GM20000 (cell line): ENCODE measurements at regions not wholly inside any gene's neighbourhood (a gene's known extent, or its start where the extent isn't known, plus 50 kb on each side); places are given as distances from the start of the nearest gene placed in this dataset.

ENCODE experiments used
- DNase-seq: peaks from one replicate; pipeline ENCODE4 v3.0.0; 2012; ENCODE audit warnings: low spot score
- TF ChIP-seq, protein P1 (sequence below): IDR thresholded peaks from 2 replicates; pipeline ENCODE4 v1.5.1; 2012; ENCODE audit warnings: mild to moderate bottlenecking, control low read depth; ENCODE audit errors: extremely low read depth, missing control alignments

DNA sequence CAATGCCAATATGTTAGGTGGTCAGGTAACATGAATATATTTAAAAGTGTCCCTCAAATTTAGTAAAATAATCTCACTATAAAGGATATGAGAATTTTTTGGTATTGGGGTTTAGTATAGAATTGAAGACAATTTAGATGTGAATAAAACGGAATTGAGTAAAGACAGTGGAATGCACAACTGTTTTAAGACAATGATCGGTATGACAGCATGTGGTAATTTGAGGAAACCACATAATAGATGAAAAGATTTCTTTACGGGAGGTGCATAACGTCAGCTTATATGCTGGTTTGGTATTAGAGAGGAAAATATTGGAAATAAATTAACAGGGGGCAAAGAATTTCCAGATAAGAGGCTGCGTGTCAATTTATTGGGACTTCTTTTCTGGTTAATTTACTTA is 1043.2 kb downstream of the CDH18 start:
- no peak for DNase-seq
- TF ChIP-seq, protein P1, sequence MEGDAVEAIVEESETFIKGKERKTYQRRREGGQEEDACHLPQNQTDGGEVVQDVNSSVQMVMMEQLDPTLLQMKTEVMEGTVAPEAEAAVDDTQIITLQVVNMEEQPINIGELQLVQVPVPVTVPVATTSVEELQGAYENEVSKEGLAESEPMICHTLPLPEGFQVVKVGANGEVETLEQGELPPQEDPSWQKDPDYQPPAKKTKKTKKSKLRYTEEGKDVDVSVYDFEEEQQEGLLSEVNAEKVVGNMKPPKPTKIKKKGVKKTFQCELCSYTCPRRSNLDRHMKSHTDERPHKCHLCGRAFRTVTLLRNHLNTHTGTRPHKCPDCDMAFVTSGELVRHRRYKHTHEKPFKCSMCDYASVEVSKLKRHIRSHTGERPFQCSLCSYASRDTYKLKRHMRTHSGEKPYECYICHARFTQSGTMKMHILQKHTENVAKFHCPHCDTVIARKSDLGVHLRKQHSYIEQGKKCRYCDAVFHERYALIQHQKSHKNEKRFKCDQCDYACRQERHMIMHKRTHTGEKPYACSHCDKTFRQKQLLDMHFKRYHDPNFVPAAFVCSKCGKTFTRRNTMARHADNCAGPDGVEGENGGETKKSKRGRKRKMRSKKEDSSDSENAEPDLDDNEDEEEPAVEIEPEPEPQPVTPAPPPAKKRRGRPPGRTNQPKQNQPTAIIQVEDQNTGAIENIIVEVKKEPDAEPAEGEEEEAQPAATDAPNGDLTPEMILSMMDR = no peak

DNA sequence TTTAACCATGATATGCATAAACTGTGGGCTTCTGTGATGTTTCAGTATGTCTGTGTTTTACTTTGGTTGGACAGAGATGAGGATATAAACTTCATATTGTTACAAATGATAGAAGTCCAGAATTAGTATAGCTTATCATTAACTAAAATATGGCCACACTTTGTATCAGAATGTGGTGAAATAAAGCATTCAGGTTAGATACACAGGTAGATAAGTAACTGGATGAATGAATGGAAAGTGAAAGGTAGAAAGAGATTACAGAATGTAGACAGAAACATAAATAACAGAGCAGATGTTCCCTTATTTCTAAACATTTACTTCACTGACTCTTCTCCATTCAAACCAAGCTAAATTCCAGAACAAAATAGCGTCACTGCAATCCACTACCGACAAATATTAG is 1033.8 kb downstream of the CDH18 start:
- TF ChIP-seq, protein P1 = no peak
- DNase-seq = no peak

DNA sequence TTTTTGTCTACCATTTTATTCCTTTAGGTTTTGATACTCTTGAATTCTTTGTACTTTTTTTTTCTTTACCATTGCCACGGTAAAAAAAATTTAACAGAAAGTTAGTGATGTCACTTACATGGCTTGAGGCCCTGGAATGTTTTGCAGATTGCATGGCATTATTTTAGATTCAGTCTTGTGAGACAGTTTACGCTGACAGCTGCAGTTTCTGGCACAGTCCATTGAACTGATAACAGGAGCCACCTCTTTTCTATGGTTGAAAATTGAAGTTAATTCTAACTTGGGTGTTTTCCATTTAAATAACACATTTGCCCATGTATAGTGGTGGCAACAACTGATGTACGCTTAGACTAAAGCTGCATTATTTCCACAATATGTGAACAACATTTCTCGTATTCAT is 1028.5 kb downstream of the CDH18 start:
- TF ChIP-seq, protein P1 = no peak

DNA sequence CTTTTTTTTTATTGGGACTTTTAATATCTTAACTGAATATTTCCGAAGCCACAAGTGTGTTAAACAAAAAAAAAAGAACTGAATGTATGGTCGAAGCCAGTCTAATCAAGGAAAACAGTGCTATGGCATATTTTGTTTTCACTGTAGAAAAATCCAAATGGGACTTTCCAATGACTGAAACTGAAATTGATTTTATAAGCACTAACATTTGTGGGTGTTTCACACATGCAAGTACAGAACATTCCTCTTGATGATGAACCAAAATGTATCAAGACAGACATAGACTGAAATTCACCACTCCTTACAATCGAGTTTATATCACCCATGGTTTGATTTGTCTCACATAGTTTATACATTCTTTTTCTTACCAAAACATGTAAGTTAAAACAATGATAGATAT is 1026.8 kb downstream of the CDH18 start:
- DNase-seq = no peak
- TF ChIP-seq, protein P1 = no peak

More for the DNA sequence above, 1028.5 kb downstream of the CDH18 start:
- no peak for DNase-seq

DNA sequence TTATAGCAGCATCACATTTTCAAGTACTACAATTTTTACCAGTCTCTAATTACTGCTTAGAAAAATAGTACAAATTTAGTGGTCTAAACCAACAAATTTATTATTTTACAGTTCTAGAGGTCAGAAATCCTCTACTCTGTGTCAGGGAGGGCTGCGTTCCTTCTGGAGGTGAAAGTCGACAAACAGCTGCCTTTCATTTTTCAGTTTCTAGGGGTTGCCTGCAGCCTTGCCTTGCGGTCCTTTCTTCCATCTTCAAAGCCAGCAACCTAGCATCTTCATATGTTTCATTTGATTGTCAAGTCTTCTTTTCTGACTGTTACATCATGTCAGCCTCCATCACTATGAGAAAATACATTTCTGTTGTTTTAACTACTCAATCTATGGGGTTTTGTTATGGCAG is 1022.1 kb downstream of the CDH18 start:
- TF ChIP-seq, protein P1 = no peak
- no peak for DNase-seq

DNA sequence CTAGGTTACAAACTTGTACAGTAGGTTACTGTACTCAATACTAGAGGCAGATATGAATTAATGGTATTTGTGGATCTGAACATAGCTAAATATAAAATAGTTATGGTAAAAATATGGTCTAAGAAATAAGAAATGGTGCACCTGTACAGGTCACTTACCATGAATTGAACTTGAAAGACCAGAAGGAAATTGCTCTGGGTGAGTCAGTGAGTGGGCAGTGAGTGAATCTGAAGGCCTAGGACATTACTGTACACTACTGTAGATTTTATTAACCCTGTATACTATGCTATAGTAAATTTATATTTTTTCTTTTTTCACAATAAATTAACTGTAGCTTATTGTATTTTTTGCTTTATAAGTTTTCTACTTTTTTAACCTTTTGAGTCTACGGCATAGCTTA is 1020.4 kb downstream of the CDH18 start:
- TF ChIP-seq, protein P1 = no peak
- DNase-seq = no peak

DNA sequence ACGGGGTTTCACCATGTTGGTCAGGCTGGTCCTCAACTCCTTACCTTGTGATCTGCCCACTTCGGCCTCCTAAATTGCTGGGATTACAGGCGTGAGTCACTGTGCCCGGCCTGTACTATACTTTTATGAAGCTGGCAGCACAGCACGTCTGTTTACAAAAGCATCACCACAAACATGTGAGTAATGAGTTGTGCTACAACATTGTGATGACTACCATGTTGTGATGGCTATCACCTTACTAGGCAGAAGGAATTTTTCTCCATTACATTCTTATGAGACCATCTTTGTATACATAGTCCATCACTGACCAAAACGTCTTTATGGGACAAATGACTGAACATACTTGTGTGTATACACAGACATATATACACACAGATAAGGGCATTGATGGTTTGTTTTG is 1019.0 kb downstream of the CDH18 start:
- TF ChIP-seq, protein P1 = no peak
- no peak for DNase-seq
